ENCODE measurements at regions not wholly inside any gene's neighbourhood (a gene's known extent, or its start where the extent isn't known, plus 50 kb on each side); places are given as distances from the start of the nearest gene placed in this dataset.
"Not testable (repeated sequence)": the region's sequence is repeated elsewhere in the genome, so short reads cannot be mapped to it uniquely, and the experiment has no call there.

DNA sequence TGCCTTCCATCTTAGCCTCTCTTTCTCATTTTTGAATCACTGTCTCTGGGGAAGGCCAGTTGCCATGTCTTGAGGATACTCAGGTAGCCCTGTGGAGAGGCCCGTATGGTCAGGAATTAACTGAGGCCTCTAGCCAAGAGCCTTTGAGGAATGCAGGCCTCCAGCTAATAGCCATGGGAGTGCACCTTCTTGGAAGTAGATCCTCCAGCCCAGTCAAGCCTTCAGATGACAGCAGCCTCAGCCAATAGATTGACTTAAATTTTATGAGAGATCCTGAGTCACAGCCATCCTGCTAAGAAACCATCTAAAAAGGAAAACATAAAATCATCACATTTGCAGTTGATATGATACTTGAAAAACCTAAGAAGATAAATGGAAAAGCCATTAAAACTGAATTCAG, 112.5 kb upstream of the BNIP2 start:
- TF ChIP-seq, protein P1, sequence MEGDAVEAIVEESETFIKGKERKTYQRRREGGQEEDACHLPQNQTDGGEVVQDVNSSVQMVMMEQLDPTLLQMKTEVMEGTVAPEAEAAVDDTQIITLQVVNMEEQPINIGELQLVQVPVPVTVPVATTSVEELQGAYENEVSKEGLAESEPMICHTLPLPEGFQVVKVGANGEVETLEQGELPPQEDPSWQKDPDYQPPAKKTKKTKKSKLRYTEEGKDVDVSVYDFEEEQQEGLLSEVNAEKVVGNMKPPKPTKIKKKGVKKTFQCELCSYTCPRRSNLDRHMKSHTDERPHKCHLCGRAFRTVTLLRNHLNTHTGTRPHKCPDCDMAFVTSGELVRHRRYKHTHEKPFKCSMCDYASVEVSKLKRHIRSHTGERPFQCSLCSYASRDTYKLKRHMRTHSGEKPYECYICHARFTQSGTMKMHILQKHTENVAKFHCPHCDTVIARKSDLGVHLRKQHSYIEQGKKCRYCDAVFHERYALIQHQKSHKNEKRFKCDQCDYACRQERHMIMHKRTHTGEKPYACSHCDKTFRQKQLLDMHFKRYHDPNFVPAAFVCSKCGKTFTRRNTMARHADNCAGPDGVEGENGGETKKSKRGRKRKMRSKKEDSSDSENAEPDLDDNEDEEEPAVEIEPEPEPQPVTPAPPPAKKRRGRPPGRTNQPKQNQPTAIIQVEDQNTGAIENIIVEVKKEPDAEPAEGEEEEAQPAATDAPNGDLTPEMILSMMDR (IDR thresholded peaks at IDR 0.05; ENCODE audit: extremely low read depth, missing control alignments) = no peak
- no peak for DNase-seq (ENCODE audit: low spot score)

DNA sequence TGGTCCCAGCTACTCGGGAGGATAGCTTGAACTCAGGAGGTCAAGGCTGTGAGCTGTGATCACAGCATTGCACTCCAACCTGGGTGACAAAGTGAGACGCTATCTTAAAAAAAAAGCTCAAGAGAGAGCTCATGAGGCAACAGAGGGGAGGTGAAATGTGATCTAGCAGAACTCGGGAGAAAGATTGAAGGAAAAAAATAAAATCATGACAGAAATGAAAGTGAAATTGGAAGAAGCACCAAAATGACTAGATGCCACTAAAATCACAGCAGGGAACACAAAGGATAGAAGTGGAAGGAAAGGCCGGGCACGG, 109.4 kb upstream of the BNIP2 start:
- DNase-seq (ENCODE audit: low spot score) = no peak
- TF ChIP-seq, protein P1 (IDR thresholded peaks at IDR 0.05; ENCODE audit: extremely low read depth, missing control alignments) = no peak

DNA sequence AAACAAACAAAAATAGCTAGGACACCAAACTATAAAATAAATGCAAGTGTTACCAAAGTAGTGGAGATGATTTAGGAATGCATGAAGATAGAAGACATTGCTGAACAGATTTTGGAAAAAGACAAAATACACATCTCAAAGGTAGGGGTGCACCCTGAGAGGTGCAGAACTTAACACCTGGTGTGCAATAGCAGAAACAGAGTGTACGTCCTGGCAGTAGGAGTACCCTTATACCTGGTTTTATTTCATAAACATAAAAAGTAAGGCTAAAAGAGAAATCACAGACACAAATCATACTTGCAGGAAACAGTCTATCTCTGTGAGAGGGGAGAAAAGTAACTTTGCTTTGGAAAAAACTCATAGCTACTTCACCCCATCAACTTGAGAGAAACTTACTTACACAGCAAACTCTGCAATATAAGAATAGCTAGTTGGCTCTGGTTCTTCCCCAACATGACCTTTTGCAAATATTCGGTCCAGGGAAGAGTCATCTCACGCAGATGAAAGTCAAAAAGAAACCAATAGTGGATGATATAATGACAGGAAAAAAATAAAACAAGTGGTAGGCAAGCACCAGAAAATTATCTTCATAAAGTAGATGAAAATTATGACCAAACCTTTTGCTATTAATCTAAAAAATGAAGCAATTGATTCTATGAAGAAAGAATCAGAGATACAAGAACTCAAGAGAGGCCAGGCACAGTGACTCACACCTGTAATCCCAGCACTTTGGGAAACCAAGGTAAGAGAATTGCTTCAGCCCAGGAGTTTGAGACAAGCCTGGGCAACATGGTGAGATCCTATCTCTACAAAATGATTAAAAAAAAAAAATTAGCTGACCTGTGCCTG, 108.9 kb upstream of the BNIP2 start:
- TF ChIP-seq, protein P1 (IDR thresholded peaks at IDR 0.05; ENCODE audit: extremely low read depth, missing control alignments) = no peak
- no peak for DNase-seq (ENCODE audit: low spot score)

- TF ChIP-seq, protein P1 (IDR thresholded peaks at IDR 0.05; ENCODE audit: extremely low read depth, missing control alignments) = no peak
- DNase-seq (ENCODE audit: low spot score) = no peak
Measured at GRCh38 chr15:59794229-59794886, 105.2 kb upstream of the BNIP2 start.

- DNase-seq (ENCODE audit: low spot score) = no peak
- TF ChIP-seq, protein P1 (IDR thresholded peaks at IDR 0.05; ENCODE audit: extremely low read depth, missing control alignments) = no peak
Measured at GRCh38 chr15:59792359-59792758, 103.2 kb upstream of the BNIP2 start.

DNA sequence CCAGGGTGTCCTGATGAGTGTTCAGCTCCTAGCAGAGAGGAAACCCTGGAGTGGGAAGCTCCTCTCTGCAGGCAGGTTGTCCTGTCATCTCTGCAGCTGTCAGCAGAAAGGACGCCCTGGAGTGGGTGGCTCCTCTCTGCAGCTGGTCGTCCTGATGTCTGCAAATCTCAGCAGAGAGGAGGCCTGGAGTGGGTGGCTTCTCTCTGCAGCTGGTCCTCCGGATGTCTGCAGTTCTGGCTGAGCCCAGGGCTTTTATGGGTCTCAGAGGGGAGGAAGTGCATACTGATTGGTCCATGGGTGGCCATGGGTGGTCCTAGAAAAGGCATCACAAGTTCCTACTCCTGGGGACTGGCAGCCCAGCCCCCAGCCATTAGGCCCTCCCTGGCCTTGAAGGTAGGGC, 102.6 kb upstream of the BNIP2 start:
- DNase-seq (ENCODE audit: low spot score) = no peak
- TF ChIP-seq, protein P1 (IDR thresholded peaks at IDR 0.05; ENCODE audit: extremely low read depth, missing control alignments) = no peak

DNA sequence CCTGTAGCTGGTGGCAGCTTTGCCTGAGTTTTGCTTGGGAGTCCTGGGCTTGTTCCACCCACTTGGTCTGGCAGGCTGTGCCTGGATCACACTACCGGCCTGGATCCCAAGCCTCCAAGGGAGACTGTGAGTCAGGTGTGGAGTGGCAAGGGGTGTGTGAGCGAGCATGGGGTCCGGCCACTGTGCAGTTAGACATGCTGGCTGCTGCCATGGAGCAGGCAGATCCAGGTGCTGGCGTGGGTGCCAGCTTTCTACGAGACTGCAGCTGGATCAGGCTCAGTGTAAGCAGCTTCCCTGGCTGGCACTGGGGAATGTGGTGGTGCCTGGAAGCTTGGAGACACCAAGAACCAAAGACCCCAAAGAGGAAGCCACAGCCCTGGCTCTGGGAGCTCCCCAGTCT, 102.0 kb upstream of the BNIP2 start:
- TF ChIP-seq, protein P1 (IDR thresholded peaks at IDR 0.05; ENCODE audit: extremely low read depth, missing control alignments) = no peak
- DNase-seq (ENCODE audit: low spot score) = no peak

GRCh38 chr15:59786466-59786865, 97.3 kb upstream of the BNIP2 start:
- DNase-seq (ENCODE audit: low spot score) = not testable (repeated sequence)

GRCh38 chr15:59785981-59786380, 96.9 kb upstream of the BNIP2 start:
- not testable (repeated sequence) for DNase-seq (ENCODE audit: low spot score)

DNA sequence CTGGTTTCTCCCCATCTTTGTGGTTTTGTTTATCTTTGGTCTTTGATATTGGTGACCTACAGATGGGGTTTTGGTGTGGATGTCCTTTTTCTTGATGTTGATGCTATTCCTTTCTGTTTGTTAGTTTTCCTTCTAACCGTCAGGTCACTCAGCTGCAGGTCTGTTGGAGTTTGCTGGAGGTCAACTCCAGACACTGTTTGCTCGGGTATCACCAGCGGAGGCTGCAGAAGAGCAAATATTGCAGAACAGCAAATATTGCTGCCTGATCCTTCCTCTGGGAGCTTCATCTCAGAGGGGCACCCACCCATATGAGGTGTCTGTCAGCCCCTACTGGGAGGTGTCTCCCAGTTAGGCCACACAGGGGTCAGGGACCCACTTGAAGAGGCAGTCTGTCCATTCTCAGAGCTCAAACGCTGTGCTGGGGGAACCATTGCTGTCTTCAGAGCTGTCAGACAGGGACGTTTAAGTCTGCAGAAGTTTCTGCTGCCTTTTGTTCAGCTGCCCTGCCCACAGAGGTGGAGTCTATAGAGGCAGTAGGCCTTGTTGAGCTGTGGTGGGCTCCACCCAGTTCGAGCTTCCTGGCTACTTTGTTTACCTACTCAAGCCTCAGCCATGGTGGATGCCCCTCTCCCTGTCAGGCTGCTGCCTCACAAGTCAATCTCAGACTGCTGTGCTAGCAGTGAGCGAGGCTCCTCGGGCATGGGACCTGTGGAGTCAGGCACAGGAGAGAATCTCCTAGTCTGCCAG, 94.8 kb upstream of the BNIP2 start:
- DNase-seq (ENCODE audit: low spot score) = not testable (repeated sequence)

All from GM20000 (cell line).